ENCODE measurements at regions not wholly inside any gene's neighbourhood (a gene's known extent, or its start where the extent isn't known, plus 50 kb on each side); places are given as distances from the start of the nearest gene placed in this dataset.
A peak's percentile ranks its signal among the peaks of the same experiment; 100 is the strongest.

DNA sequence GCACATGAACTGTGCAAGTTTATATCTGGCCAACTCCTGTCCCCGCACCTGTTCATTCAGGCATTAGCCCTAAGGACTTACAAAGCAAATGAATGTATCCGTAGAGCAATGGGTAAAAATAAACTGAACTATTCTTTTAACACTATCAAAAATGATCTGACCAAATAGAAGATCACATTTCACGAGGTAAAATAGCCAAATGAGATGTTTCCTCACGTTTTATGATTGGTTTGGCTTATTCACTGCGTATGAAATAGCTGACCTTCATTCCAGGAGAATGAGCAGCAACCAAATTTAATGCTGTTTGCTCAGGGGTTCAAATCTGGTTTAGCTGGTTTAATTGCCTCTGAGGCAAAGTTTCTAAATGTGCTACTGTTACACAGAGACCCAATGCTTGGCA, 216.0 kb upstream of the EEA1 start:
- H3K27ac ChIP-seq: peak overlapping the region; percentile 71
- TF ChIP-seq, protein P1, sequence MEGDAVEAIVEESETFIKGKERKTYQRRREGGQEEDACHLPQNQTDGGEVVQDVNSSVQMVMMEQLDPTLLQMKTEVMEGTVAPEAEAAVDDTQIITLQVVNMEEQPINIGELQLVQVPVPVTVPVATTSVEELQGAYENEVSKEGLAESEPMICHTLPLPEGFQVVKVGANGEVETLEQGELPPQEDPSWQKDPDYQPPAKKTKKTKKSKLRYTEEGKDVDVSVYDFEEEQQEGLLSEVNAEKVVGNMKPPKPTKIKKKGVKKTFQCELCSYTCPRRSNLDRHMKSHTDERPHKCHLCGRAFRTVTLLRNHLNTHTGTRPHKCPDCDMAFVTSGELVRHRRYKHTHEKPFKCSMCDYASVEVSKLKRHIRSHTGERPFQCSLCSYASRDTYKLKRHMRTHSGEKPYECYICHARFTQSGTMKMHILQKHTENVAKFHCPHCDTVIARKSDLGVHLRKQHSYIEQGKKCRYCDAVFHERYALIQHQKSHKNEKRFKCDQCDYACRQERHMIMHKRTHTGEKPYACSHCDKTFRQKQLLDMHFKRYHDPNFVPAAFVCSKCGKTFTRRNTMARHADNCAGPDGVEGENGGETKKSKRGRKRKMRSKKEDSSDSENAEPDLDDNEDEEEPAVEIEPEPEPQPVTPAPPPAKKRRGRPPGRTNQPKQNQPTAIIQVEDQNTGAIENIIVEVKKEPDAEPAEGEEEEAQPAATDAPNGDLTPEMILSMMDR (conservative IDR thresholded peaks at IDR 0.05): no peak

DNA sequence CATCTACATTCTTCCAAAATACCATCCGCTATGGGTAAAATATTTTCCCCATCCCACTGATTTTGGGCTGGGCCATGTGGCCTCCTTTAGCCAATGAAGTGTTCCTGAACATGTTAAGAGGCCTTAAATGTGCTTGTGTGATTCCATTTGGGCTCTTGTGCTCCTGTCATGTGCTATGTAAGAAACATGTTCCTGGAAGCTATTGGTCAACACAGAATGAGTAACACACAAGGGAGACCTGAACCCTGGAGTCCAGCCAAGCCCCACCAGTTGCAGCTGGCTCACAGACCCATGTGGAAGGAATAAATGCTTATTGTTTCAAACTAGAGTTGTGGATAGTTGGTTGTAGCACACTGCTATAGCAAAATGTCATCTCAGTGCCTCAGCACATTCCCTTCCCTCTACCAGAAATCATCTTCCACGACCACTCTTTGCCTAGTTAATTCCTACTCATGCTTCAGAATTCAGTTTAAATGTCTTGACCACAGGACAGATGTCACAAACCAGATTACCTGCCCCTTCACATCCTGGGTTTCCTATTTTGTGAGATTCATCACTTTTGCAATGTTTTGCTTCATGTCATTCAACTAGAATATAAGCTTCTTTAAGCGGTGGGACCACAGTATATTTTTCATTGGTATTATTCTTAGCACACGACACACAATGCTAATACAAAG, 217.3 kb upstream of the EEA1 start:
- peak overlapping the region; percentile 20 for H3K27ac ChIP-seq
- TF ChIP-seq, protein P1 (conservative IDR thresholded peaks at IDR 0.05): no peak

DNA sequence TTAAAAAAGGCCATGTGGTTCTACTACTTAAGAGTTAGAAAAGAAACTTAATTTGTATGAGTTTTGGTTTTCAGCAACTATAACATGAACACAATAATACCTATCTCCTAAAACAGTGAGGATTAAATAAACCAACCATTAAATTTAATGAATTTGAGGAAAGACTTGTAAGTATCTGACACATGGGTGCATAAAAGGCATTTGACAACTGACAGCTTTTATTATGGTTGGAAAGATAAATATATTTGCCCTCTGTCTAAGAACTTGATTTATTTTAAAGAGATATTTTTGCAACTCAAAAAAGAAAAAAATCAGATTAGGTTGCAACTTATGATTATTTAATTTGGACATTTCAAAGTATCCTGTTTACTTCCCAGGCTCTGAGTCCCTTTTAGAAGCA, 217.9 kb upstream of the EEA1 start:
- TF ChIP-seq, protein P1 (conservative IDR thresholded peaks at IDR 0.05): no peak
- H3K27ac ChIP-seq: peak overlapping the region; percentile 20; the same call in 1 of the 2 replicates

DNA sequence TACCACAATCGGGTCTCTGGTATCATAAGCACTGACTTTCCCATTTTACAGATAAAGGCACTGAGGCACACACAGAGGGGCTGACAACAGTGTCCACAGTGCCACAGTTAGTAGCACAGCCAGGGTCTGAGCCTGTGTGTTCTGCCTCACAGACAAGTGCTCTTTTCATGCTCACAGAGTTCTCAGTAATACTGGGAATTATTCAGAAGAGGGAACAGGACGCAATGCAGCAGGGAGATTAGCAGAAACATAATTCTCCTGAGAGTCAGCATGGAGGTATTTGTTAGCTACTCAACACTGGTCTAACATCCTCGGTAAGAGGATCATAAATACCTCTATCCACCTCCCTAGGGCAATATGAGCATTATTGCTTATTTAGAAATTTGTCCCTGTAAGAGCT, 219.3 kb upstream of the EEA1 start:
- H3K27ac ChIP-seq: no peak overlapping the region
- TF ChIP-seq, protein P1 (conservative IDR thresholded peaks at IDR 0.05): no peak

DNA sequence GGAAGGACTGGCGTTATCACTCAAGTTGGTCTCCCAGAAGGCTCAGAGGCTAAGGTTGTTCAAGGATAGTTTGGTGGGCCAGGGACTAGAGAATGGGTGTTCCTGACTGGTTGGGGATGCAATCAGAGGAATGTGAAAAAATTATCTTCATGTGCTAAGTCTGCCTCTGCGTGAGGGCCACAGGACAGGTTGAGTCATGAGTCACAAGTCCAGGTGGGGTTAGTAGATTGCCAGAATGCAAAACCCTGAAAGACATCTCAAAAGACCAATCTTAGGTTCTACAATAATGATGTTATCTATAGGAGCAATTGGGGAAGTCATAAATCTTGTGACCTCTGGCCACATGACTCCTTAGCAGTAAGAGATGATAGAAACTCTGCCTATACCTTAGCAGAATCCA, 220.1 kb upstream of the EEA1 start:
- TF ChIP-seq, protein P1 (conservative IDR thresholded peaks at IDR 0.05): no peak
- no peak overlapping the region for H3K27ac ChIP-seq

DNA sequence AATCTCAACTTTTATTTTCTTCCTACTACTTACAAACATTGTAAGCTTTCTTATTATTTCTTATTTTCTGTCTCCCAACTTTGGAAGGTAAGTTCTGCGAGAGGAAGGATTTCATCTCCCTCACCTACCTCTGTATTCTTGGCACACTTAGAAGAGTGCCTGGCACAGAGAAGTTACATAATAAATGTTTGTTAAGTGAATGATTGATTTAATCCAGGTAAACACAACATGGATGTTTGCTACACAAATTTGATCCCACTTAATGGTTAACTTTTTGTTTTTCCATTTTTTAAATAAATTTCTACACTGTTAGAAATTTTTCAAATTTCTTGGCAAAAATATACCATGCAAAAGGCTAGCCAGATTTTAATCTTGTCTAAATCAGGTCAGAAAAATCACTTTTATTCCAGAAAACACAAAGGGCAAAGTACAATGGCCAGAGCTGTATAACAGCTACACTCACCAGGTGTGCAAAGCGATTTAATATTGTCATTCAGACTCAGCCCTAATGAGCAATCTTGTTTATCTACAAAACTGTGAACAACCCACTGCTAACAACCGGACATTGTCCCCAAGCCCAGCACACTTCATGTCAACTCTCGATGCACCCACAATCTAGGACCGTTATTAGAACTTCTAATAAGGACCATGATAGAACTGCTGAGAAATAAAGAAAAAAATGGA, 222.1 kb upstream of the EEA1 start:
- TF ChIP-seq, protein P1 (conservative IDR thresholded peaks at IDR 0.05): no peak
- no peak overlapping the region for H3K27ac ChIP-seq

DNA sequence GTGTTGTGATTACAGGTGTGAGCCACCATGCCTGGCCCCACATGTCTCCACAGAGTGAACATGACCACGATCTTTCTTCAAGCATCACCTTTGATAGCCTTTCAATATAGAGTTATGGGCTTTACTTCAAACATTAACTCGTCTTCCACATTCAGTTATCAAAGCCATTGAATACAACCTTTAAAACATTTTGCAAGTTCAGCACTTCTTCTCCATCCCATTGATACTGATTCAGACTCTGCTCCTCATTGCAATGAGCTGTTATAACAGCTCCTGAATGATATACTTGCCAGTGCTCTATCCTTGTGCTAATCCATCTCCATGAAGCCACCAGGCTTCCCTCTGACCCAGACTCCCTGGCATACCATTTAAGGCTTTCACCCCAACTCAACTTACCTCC, 223.5 kb upstream of the EEA1 start:
- H3K27ac ChIP-seq: no peak overlapping the region

More for the DNA sequence above, 223.5 kb upstream of the EEA1 start:
- TF ChIP-seq, protein P1 (conservative IDR thresholded peaks at IDR 0.05): no peak

All from VCaP (cell line).